ENCODE measurements at regions not wholly inside any gene's neighbourhood (a gene's known extent, or its start where the extent isn't known, plus 50 kb on each side); places are given as distances from the start of the nearest gene placed in this dataset.

- CTCF ChIA-PET: interaction anchor here (0.7 to 3.3 kb wide), 5 partner anchors 9 to 108 kb away, joined by 3 to 19 read pairs (median 4); no protein-coding TSS in a partner anchor
- peaks cover 3% of the 10 kb centered on the region for H3K79me2 ChIP-seq (ENCODE audit: control insufficient read depth, insufficient read depth, low read length)
- intact Hi-C loops (cut with micrococcal nuclease): no loop called here
Observed at GRCh38 chr7:131004371-131004770, 270.4 kb upstream of the KLF14 start.

More at GRCh38 chr7:131004371-131004770, 270.4 kb upstream of the KLF14 start:
- dilution Hi-C loops (cut with MboI; ENCODE audit: extremely low pct_ligation_motif_present, low sequenced_read_pairs): no loop called here
- Histone ChIP-seq H3K27ac (ENCODE audit: insufficient read depth, low read depth, low read length) (no peak overlapping the region), H3K9ac (replicated peaks; ENCODE audit: extremely low read depth, insufficient read depth, low read length) (no peak overlapping the region), H3K27me3 (ENCODE audit: control insufficient read depth in 2 of 2, insufficient read depth in 2 of 2, low read length in 2 of 2) (peaks cover under 1 to 3% of the 10 kb centered on the region in 2 experiments), H3K4me1 (ENCODE audit: control insufficient read depth, extremely low read depth, insufficient read depth, low read length) (peaks cover 6% of the 10 kb centered on the region), H3K4me3 (replicated peaks in 1 of 3; ENCODE audit: insufficient read depth in 1 of 3, low read depth in 1 of 3, low read length in 3 of 3) (no peak overlapping the region), H3K36me3 (ENCODE audit: control insufficient read depth in 2 of 2, extremely low read depth in 1 of 2, insufficient read depth in 2 of 2, low read length in 2 of 2) (peaks cover 0 to 2% of the 10 kb centered on the region in 2 experiments), H3K4me2 (ENCODE audit: insufficient read depth, low read length) (no peak overlapping the region), H4K20me1 (replicated peaks; ENCODE audit: control insufficient read depth, extremely low read depth, insufficient read depth, low read length) (peaks cover 10% of the 10 kb centered on the region), H3K9me1 (replicated peaks; ENCODE audit: control insufficient read depth, extremely low read depth, insufficient read depth, low read length) (no peaks in the 10 kb centered on the region), H2AFZ (ENCODE audit: low read depth, low read length) (no peak overlapping the region), H3K9me3 (replicated peaks; ENCODE audit: control insufficient read depth, insufficient read depth, low read length) (no peaks in the 10 kb centered on the region)
- TF ChIP-seq EZH2 (IDR thresholded peaks at IDR 0.05; ENCODE audit: borderline replicate concordance, low read depth, low read length, severe bottlenecking) (no peak), CTCF (IDR thresholded peaks at IDR 0.05; ENCODE audit: extremely low read depth in 1 of 2, insufficient read depth in 1 of 2, low read depth in 1 of 2, low read length in 2 of 2) (no peak), POLR2A (IDR thresholded peaks at IDR 0.05; ENCODE audit: low read depth, low read length) (no peak), POLR2AphosphoS5 (IDR thresholded peaks at IDR 0.05; ENCODE audit: insufficient read depth, low read depth, low read length) (no peak)
- FAIRE-seq (no peak), DNase-seq (ENCODE audit: low read depth, low spot score) (no peak)
- no TSS peak for BruUV-seq (replicated peaks)
- POLR2A ChIA-PET: no interaction called here
